ENCODE measurements at regions not wholly inside any gene's neighbourhood (a gene's known extent, or its start where the extent isn't known, plus 50 kb on each side); places are given as distances from the start of the nearest gene placed in this dataset.
"Not testable (repeated sequence)": the region's sequence is repeated elsewhere in the genome, so short reads cannot be mapped to it uniquely, and the experiment has no call there.

GRCh38 chr20:53855733-53856132, 214.7 kb downstream of the BCAS1 start:
- no peak for DNase-seq

- not testable (repeated sequence) for DNase-seq
Measured at GRCh38 chr20:53854609-53854926, 215.8 kb downstream of the BCAS1 start.

- no peak for DNase-seq
Measured at GRCh38 chr20:53853111-53853713, 217.2 kb downstream of the BCAS1 start.

GRCh38 chr20:53852691-53853090, 217.7 kb downstream of the BCAS1 start:
- no peak for DNase-seq

- DNase-seq: no peak
Measured at GRCh38 chr20:53852014-53852413, 218.4 kb downstream of the BCAS1 start.

GRCh38 chr20:53850319-53850718, 220.1 kb downstream of the BCAS1 start:
- no peak for DNase-seq

- DNase-seq: no peak
Measured at GRCh38 chr20:53849471-53850059, 220.8 kb downstream of the BCAS1 start.

- no peak for DNase-seq
Measured at GRCh38 chr20:53848304-53848703, 222.1 kb downstream of the BCAS1 start.

GRCh38 chr20:53847837-53848170, 222.6 kb downstream of the BCAS1 start:
- DNase-seq: no peak

GRCh38 chr20:53847139-53847836, 223.1 kb downstream of the BCAS1 start:
- no peak for DNase-seq

GRCh38 chr20:53846640-53847039, 223.8 kb downstream of the BCAS1 start:
- DNase-seq: no peak

- DNase-seq: no peak
Measured at GRCh38 chr20:53845980-53846379, 224.4 kb downstream of the BCAS1 start.

GRCh38 chr20:53844259-53844658, 226.1 kb downstream of the BCAS1 start:
- DNase-seq: no peak

GRCh38 chr20:53843645-53844044, 226.7 kb downstream of the BCAS1 start:
- DNase-seq: no peak

GRCh38 chr20:53842301-53843099, 227.9 kb downstream of the BCAS1 start:
- peak in 1 of 2 experiments; percentile 21 for DNase-seq

- no peak for DNase-seq
Measured at GRCh38 chr20:53841741-53842140, 228.7 kb downstream of the BCAS1 start.

GRCh38 chr20:53840532-53840931, 229.9 kb downstream of the BCAS1 start:
- no peak for DNase-seq

GRCh38 chr20:53839423-53840176, 230.8 kb downstream of the BCAS1 start:
- peak in 1 of 2 experiments; percentile 41 for DNase-seq

- no peak for DNase-seq
Measured at GRCh38 chr20:53838311-53838868, 232.0 kb downstream of the BCAS1 start.

GRCh38 chr20:53837126-53837826, 233.1 kb downstream of the BCAS1 start:
- DNase-seq: no peak

- DNase-seq: no peak
Measured at GRCh38 chr20:53834749-53835148, 235.6 kb downstream of the BCAS1 start.

- DNase-seq: no peak
Measured at GRCh38 chr20:53834062-53834442, 236.3 kb downstream of the BCAS1 start.

Data from stimulated activated CD4-positive, alpha-beta T cell treated with anti-CD3 and anti-CD28 coated beads, Interleukin-4, amount 100 ng/mL, for 4 hours (primary cell).